ENCODE measurements at regions not wholly inside any gene's neighbourhood (a gene's known extent, or its start where the extent isn't known, plus 50 kb on each side); places are given as distances from the start of the nearest gene placed in this dataset.

DNA sequence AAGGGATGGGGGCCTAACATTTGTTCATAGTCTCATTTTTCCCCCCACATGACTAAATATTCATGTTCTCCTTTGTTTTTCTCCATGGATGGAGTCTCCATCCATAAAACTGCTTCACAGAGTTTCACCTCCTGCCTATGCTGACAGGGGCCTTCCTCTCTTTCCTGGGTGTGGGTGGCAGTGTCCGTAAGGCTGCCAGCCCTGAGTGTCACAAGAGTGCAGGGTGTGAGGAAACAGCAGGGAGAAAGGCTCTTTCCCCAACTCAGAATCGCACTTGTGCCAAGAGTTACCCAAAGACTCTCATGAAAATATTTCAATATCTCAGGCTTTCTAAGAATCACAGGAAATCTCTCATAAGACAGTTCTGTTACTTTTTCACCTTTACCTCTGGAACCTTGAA lies 346.2 kb upstream of the MMS22L start:
- Mint-ChIP-seq H3K36me3 (ENCODE audit: low read depth) (no peaks in the 10 kb centered on the region), H3K27ac (no peak overlapping the region), H3K4me1 (ENCODE audit: low read depth) (no peaks in the 10 kb centered on the region), H3K27me3 (ENCODE audit: low read depth) (no peaks in the 10 kb centered on the region), H3K9me3 (ENCODE audit: insufficient read depth) (no peaks in the 10 kb centered on the region), H3K4me3 (no peak overlapping the region)
- ChIA-PET POLR2A (no interaction called here), CTCF (no interaction called here)
- DNase-seq (no peak), ATAC-seq (no peak)

GRCh38 chr6:97630604-97631003 lies 347.6 kb upstream of the MMS22L start:
- H3K36me3 Mint-ChIP-seq (ENCODE audit: low read depth): no peaks in the 10 kb centered on the region
- POLR2A ChIA-PET: no interaction called here
- no peak overlapping the region for H3K27ac Mint-ChIP-seq
- CTCF ChIA-PET: no interaction called here
- no peaks in the 10 kb centered on the region for H3K27me3 Mint-ChIP-seq (ENCODE audit: low read depth)
- no peaks in the 10 kb centered on the region for H3K4me1 Mint-ChIP-seq (ENCODE audit: low read depth)
- ATAC-seq: no peak
- no peak for DNase-seq
- H3K9me3 Mint-ChIP-seq (ENCODE audit: insufficient read depth): no peaks in the 10 kb centered on the region
- H3K4me3 Mint-ChIP-seq: no peak overlapping the region

GRCh38 chr6:97632341-97632740 lies 349.3 kb upstream of the MMS22L start:
- Mint-ChIP-seq H3K4me3 (no peak overlapping the region), H3K27ac (no peak overlapping the region), H3K9me3 (ENCODE audit: insufficient read depth) (no peaks in the 10 kb centered on the region), H3K27me3 (ENCODE audit: low read depth) (no peaks in the 10 kb centered on the region), H3K4me1 (ENCODE audit: low read depth) (no peaks in the 10 kb centered on the region), H3K36me3 (ENCODE audit: low read depth) (no peaks in the 10 kb centered on the region)
- ChIA-PET POLR2A (no interaction called here), CTCF (no interaction called here)
- DNase-seq (no peak), ATAC-seq (no peak)

DNA sequence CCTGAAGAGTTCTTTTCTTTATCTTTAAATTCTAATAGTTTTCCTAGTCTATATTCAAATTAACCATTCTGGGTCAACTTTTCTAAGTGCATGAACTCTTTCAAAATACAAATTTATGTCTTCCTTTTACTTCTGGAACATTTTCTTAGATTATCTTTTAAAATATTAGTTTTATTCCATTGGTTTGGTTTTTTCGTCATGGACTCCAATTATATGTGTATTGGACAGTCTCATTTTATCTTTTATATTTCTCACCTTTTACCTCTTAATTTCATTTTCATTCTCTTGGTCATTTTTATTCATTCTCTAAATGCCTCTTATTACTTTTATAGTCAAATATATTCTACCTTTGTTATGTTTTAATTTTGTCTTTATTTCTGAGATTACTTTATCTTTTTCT lies 356.7 kb upstream of the MMS22L start:
- no peaks in the 10 kb centered on the region for H3K4me1 Mint-ChIP-seq (ENCODE audit: low read depth)
- H3K27me3 Mint-ChIP-seq (ENCODE audit: low read depth): no peaks in the 10 kb centered on the region
- no peak for DNase-seq
- peaks cover 10% of the 10 kb centered on the region for H3K9me3 Mint-ChIP-seq (ENCODE audit: insufficient read depth)
- H3K36me3 Mint-ChIP-seq (ENCODE audit: low read depth): no peaks in the 10 kb centered on the region
- POLR2A ChIA-PET: no interaction called here
- CTCF ChIA-PET: no interaction called here
- no peak overlapping the region for H3K4me3 Mint-ChIP-seq
- H3K27ac Mint-ChIP-seq: no peak overlapping the region
- ATAC-seq: no peak

GRCh38 chr6:97644353-97644752 lies 361.3 kb upstream of the MMS22L start:
- Mint-ChIP-seq H3K9me3 (ENCODE audit: insufficient read depth) (peaks cover 10% of the 10 kb centered on the region), H3K27me3 (ENCODE audit: low read depth) (no peaks in the 10 kb centered on the region), H3K27ac (no peak overlapping the region), H3K4me3 (no peak overlapping the region), H3K4me1 (ENCODE audit: low read depth) (no peaks in the 10 kb centered on the region), H3K36me3 (ENCODE audit: low read depth) (no peaks in the 10 kb centered on the region)
- ChIA-PET CTCF (no interaction called here), POLR2A (no interaction called here)
- no peak for DNase-seq
- no peak for ATAC-seq

- no peak for ATAC-seq
- Mint-ChIP-seq H3K4me1 (ENCODE audit: low read depth) (no peaks in the 10 kb centered on the region), H3K9me3 (ENCODE audit: insufficient read depth) (peaks cover 1% of the 10 kb centered on the region), H3K27me3 (ENCODE audit: low read depth) (no peaks in the 10 kb centered on the region), H3K36me3 (ENCODE audit: low read depth) (no peaks in the 10 kb centered on the region), H3K27ac (no peak overlapping the region), H3K4me3 (no peak overlapping the region)
- DNase-seq: no peak
- CTCF ChIA-PET: no interaction called here
- POLR2A ChIA-PET: no interaction called here
These were observed 362.7 kb upstream of the MMS22L start for GRCh38 chr6:97645757-97646156.

DNA sequence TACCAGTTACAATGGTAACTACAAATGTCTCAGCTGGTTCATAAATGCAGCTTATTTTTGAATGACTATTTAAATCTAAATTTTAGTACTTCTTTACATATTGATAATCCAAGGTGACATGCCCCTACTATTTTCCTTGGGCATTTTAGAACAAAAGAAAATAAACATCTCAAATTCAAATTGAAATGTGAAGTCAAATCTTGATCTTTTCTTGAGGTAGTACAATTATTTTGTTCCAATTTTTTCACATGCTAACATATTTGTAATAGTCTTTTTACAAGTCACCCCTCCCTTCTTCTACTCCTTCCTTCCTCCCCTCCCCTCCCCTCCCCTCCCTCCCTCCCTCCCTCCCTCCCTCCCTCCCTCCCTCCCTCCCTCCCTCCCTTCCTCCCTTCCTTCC lies 370.1 kb upstream of the MMS22L start:
- ATAC-seq (no peak), DNase-seq (no peak)
- ChIA-PET POLR2A (no interaction called here), CTCF (no interaction called here)
- no peak overlapping the region for H3K27ac Mint-ChIP-seq
- no peaks in the 10 kb centered on the region for H3K4me1 Mint-ChIP-seq (ENCODE audit: low read depth)
- H3K9me3 Mint-ChIP-seq (ENCODE audit: insufficient read depth): no peaks in the 10 kb centered on the region
- H3K27me3 Mint-ChIP-seq (ENCODE audit: low read depth): no peaks in the 10 kb centered on the region
- H3K36me3 Mint-ChIP-seq (ENCODE audit: low read depth): no peaks in the 10 kb centered on the region
- H3K4me3 Mint-ChIP-seq: no peak overlapping the region

DNA sequence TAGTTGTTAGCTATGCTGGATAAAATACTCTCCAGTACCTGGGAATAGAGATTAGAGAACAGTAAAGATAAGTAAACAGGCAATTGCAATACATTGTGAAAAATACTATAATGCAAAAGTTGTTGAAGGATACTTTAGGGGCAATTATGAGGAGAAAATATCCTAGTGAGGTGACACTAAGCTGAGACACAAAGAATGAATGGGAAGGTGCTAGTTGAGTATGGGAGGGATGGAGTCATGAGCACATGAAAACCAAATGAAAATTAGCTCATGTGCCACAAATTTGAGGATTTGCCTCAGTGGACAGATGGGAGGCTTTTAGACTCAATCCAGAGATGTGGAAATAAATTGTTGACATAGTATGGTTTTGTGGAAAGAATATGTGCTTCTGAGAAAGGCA lies 370.5 kb upstream of the MMS22L start:
- no peaks in the 10 kb centered on the region for H3K4me1 Mint-ChIP-seq (ENCODE audit: low read depth)
- H3K4me3 Mint-ChIP-seq: no peak overlapping the region
- no peak for ATAC-seq
- DNase-seq: no peak
- CTCF ChIA-PET: no interaction called here
- no peak overlapping the region for H3K27ac Mint-ChIP-seq
- no peaks in the 10 kb centered on the region for H3K27me3 Mint-ChIP-seq (ENCODE audit: low read depth)
- H3K9me3 Mint-ChIP-seq (ENCODE audit: insufficient read depth): no peaks in the 10 kb centered on the region
- no peaks in the 10 kb centered on the region for H3K36me3 Mint-ChIP-seq (ENCODE audit: low read depth)
- POLR2A ChIA-PET: no interaction called here

DNA sequence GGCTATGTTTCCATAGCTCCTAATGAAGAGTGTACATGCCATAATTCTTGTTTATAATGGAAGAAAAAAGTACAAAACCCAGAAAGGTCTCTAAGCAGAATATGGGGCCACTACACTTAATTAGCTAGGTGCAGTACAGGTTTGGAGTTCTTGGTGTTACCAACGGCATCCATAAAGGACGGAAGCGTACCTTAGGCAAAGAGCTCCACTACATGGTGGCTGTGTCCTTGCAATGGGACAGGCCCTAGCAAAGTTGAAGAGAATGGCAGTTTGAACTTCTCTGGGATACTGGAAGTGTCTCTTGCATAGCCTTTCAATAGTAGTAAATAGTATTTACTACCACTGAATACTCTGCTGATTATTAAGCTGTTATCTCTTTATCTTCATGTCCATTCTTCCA lies 371.7 kb upstream of the MMS22L start:
- Mint-ChIP-seq H3K36me3 (ENCODE audit: low read depth) (no peaks in the 10 kb centered on the region), H3K27ac (no peak overlapping the region), H3K9me3 (ENCODE audit: insufficient read depth) (no peaks in the 10 kb centered on the region), H3K4me3 (no peak overlapping the region), H3K4me1 (ENCODE audit: low read depth) (no peaks in the 10 kb centered on the region), H3K27me3 (ENCODE audit: low read depth) (no peaks in the 10 kb centered on the region)
- ATAC-seq (no peak), DNase-seq (no peak)
- CTCF ChIA-PET: no interaction called here
- POLR2A ChIA-PET: no interaction called here

GRCh38 chr6:97656236-97656635 lies 373.2 kb upstream of the MMS22L start:
- Mint-ChIP-seq H3K9me3 (ENCODE audit: insufficient read depth) (no peaks in the 10 kb centered on the region), H3K4me1 (ENCODE audit: low read depth) (no peaks in the 10 kb centered on the region), H3K4me3 (no peak overlapping the region), H3K27ac (no peak overlapping the region), H3K36me3 (ENCODE audit: low read depth) (no peaks in the 10 kb centered on the region), H3K27me3 (ENCODE audit: low read depth) (no peaks in the 10 kb centered on the region)
- POLR2A ChIA-PET: no interaction called here
- DNase-seq (no peak), ATAC-seq (no peak)
- CTCF ChIA-PET: no interaction called here

GRCh38 chr6:97656706-97657350 lies 373.8 kb upstream of the MMS22L start:
- DNase-seq (no peak), ATAC-seq (no peak)
- Mint-ChIP-seq H3K4me3 (no peak overlapping the region), H3K27me3 (ENCODE audit: low read depth) (no peaks in the 10 kb centered on the region), H3K4me1 (ENCODE audit: low read depth) (no peaks in the 10 kb centered on the region), H3K9me3 (ENCODE audit: insufficient read depth) (no peaks in the 10 kb centered on the region), H3K27ac (no peak overlapping the region), H3K36me3 (ENCODE audit: low read depth) (no peaks in the 10 kb centered on the region)
- ChIA-PET POLR2A (no interaction called here), CTCF (no interaction called here)

DNA sequence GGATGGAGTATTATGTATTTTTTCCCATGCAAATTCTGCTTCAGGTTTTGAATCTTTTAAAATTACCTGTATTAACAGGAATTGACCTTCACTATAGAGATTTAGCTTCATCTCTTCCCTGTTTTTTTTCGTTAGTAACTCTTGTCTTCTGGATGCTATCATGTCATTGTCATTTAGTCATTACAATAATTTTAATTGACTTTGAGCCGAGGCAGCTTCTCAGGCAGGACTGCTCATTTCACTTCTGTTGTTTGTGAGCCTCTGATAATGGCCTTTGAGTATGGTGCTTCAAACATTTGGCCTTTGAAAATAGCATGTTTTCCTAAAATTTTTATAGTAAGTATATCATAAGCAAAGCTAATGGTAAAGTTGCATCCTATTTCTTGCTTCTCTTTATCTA lies 375.1 kb upstream of the MMS22L start:
- POLR2A ChIA-PET: no interaction called here
- no peak overlapping the region for H3K27ac Mint-ChIP-seq

DNA sequence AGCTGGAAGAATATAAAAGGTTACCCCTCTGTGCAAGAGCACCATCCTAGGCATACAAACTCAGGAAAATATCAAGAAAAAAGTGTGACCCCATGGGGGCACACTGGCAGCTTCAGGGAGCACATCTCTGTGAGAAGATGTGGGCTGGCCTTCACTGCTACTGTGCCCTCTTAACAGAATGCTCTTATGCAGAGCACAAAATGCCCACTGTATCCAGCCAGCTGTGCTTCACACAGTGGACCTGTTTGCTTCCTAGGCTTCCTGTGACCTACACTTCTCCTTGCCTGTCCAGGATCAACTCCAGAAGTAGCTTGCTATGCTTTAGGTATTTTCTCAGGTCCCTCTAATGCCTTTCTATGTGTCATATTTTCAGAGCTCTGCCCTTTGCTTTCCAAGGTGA lies 380.2 kb upstream of the MMS22L start:
- CTCF ChIA-PET: no interaction called here
- H3K27me3 Mint-ChIP-seq (ENCODE audit: low read depth): no peaks in the 10 kb centered on the region
- no peaks in the 10 kb centered on the region for H3K36me3 Mint-ChIP-seq (ENCODE audit: low read depth)
- H3K27ac Mint-ChIP-seq: no peak overlapping the region
- H3K9me3 Mint-ChIP-seq (ENCODE audit: insufficient read depth): no peaks in the 10 kb centered on the region
- H3K4me1 Mint-ChIP-seq (ENCODE audit: low read depth): no peaks in the 10 kb centered on the region
- no peak overlapping the region for H3K4me3 Mint-ChIP-seq
- no peak for ATAC-seq
- DNase-seq: no peak
- POLR2A ChIA-PET: no interaction called here

More for the DNA sequence above, 375.1 kb upstream of the MMS22L start:
- ATAC-seq: no peak
- H3K36me3 Mint-ChIP-seq (ENCODE audit: low read depth): no peaks in the 10 kb centered on the region
- no peak overlapping the region for H3K4me3 Mint-ChIP-seq
- H3K4me1 Mint-ChIP-seq (ENCODE audit: low read depth): no peaks in the 10 kb centered on the region
- CTCF ChIA-PET: no interaction called here
- H3K9me3 Mint-ChIP-seq (ENCODE audit: insufficient read depth): no peaks in the 10 kb centered on the region
- no peak for DNase-seq
- no peaks in the 10 kb centered on the region for H3K27me3 Mint-ChIP-seq (ENCODE audit: low read depth)
